ENCODE measurements at regions not wholly inside any gene's neighbourhood (a gene's known extent, or its start where the extent isn't known, plus 50 kb on each side); places are given as distances from the start of the nearest gene placed in this dataset.

DNA sequence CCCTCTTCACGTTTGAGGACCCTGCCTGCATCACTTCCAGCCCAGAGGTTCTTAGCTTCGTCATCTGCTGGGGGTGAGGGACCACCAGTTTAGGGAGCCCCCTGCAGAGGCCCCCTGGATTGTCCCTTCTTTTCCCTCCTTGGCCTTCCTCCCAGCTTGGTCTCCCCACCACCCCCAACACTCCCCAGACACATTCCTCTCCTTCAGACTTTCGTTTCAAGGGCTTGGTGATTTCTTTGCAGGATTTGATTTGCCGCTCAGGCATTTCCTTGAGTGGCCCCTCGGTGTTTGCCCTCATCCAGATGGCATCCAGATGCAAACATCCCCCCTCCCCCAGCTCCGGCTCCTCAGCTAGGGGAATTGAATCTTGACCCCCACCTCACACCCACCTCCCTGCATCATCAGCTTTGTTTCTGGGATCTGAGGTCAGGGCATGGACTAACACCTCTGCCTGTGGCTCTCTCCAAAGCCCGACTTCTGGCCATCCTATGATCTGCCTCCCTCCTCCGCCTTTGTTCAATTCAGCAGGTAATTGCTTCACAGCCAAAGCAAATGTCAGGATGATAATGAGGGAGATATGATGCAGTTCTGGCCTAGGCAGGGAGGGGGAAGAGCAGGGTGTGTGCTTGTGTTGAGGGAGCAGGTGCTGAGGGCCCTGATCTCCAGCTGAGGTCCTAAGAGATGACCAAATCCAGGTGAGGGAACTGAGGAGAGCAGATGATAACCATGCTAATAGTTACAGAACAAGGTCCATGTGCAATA, 141.5 kb downstream of the VEGFA start:
- TF ChIP-seq, protein P1, sequence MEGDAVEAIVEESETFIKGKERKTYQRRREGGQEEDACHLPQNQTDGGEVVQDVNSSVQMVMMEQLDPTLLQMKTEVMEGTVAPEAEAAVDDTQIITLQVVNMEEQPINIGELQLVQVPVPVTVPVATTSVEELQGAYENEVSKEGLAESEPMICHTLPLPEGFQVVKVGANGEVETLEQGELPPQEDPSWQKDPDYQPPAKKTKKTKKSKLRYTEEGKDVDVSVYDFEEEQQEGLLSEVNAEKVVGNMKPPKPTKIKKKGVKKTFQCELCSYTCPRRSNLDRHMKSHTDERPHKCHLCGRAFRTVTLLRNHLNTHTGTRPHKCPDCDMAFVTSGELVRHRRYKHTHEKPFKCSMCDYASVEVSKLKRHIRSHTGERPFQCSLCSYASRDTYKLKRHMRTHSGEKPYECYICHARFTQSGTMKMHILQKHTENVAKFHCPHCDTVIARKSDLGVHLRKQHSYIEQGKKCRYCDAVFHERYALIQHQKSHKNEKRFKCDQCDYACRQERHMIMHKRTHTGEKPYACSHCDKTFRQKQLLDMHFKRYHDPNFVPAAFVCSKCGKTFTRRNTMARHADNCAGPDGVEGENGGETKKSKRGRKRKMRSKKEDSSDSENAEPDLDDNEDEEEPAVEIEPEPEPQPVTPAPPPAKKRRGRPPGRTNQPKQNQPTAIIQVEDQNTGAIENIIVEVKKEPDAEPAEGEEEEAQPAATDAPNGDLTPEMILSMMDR (IDR thresholded peaks at IDR 0.05), result no peak
- no peak for TF ChIP-seq POLR2A (IDR thresholded peaks at IDR 0.05)

Data from esophagus squamous epithelium (tissue), 4 donors.